Osteoblast (primary cell): ENCODE measurements at regions not wholly inside any gene's neighbourhood (a gene's known extent, or its start where the extent isn't known, plus 50 kb on each side); places are given as distances from the start of the nearest gene placed in this dataset.

Experiments
- DNase-seq: peaks from one replicate; pipeline ENCODE4 v3.0.0; 2011; ENCODE audit warnings: low spot score, mixed read lengths; ENCODE audit not compliant: insufficient read length; ENCODE audit errors: missing footprints
- H2AFZ ChIP-seq: 2 replicates; pipeline ENCODE4 v1.6.0; 2011; ENCODE audit warnings: mild to moderate bottlenecking, low read length
- H3K27ac ChIP-seq: 2 replicates; pipeline ENCODE4 v1.5.1; 2011; ENCODE audit warnings: mild to moderate bottlenecking, low read depth, low read length, moderate library complexity
- H3K27me3 ChIP-seq: 2 replicates; pipeline ENCODE4 v1.6.0; 2012; ENCODE audit warnings: mild to moderate bottlenecking, control low read depth, inconsistent platforms, low read length, moderate library complexity; ENCODE audit not compliant: insufficient read depth
- H3K36me3 ChIP-seq: 2 replicates; pipeline ENCODE4 v1.5.1; 2011; ENCODE audit warnings: mild to moderate bottlenecking, low read length, control low read depth, moderate library complexity; ENCODE audit not compliant: insufficient read depth
- H3K4me1 ChIP-seq: 2 replicates; pipeline ENCODE4 v1.5.1; 2011; ENCODE audit warnings: mild to moderate bottlenecking, low read length, control low read depth, moderate library complexity; ENCODE audit not compliant: insufficient read depth
- H3K4me2 ChIP-seq: 2 replicates; pipeline ENCODE4 v1.6.0; 2011; ENCODE audit warnings: mild to moderate bottlenecking, low read length; ENCODE audit not compliant: insufficient read depth
- H3K4me3 ChIP-seq: fragments of 200-600 bp; sonication (generic); 3 replicates; pipeline ENCODE4 v1.5.1; 2012; ENCODE audit warnings: mild to moderate bottlenecking, low read length, inconsistent platforms; ENCODE audit not compliant: insufficient read depth
- H3K79me2 ChIP-seq: 2 replicates; pipeline ENCODE4 v1.6.0; 2012; ENCODE audit warnings: mild to moderate bottlenecking, low read length, control low read depth, inconsistent platforms; ENCODE audit not compliant: insufficient read depth
- H3K9me3 ChIP-seq: 2 replicates; pipeline ENCODE4 v1.5.1; 2011; ENCODE audit warnings: low read depth, low read length, control low read depth
- H4K20me1 ChIP-seq: 2 replicates; pipeline ENCODE4 v1.6.0; 2012; ENCODE audit warnings: mild to moderate bottlenecking, low read length, control low read depth; ENCODE audit not compliant: insufficient read depth
- CTCF ChIP-seq: IDR thresholded peaks from 2 replicates; pipeline ENCODE4 v1.5.1; 2011; ENCODE audit warnings: mild to moderate bottlenecking, low read depth, low read length, moderate library complexity; ENCODE audit errors: extremely low read depth

GRCh38 chr2:126100962-126101361, 555.0 kb upstream of the GYPC start:
- Histone ChIP-seq H3K36me3 (no peaks in the 10 kb centered on the region), H4K20me1 (no peaks in the 10 kb centered on the region), H3K9me3 (peaks cover 2% of the 10 kb centered on the region), H3K4me3 (no peak overlapping the region), H2AFZ (no peak overlapping the region), H3K4me1 (no peaks in the 10 kb centered on the region), H3K4me2 (no peak overlapping the region), H3K27me3 (no peaks in the 10 kb centered on the region), H3K79me2 (no peaks in the 10 kb centered on the region), H3K27ac (no peak overlapping the region)
- no peak for DNase-seq
- no peak for TF ChIP-seq CTCF

- no peak overlapping the region for H2AFZ ChIP-seq
- H3K4me1 ChIP-seq, result no peaks in the 10 kb centered on the region
- no peaks in the 10 kb centered on the region for H3K79me2 ChIP-seq
- no peak overlapping the region for H3K4me3 ChIP-seq
- no peaks in the 10 kb centered on the region for H3K27me3 ChIP-seq
- no peaks in the 10 kb centered on the region for H3K36me3 ChIP-seq
- no peak for TF ChIP-seq CTCF
- H4K20me1 ChIP-seq, result no peaks in the 10 kb centered on the region
- no peak overlapping the region for H3K27ac ChIP-seq
- H3K9me3 ChIP-seq, result peaks cover 2% of the 10 kb centered on the region
- no peak overlapping the region for H3K4me2 ChIP-seq
- no peak for DNase-seq
Measured at GRCh38 chr2:126106006-126106405, 550.0 kb upstream of the GYPC start.

- DNase-seq, result no peak
- peaks cover 2% of the 10 kb centered on the region for H3K9me3 ChIP-seq
- no peaks in the 10 kb centered on the region for H4K20me1 ChIP-seq
- H3K27ac ChIP-seq, result no peak overlapping the region
- H3K27me3 ChIP-seq, result no peaks in the 10 kb centered on the region
- H3K79me2 ChIP-seq, result no peaks in the 10 kb centered on the region
- H3K4me2 ChIP-seq, result no peak overlapping the region
- H2AFZ ChIP-seq, result no peak overlapping the region
- no peak for TF ChIP-seq CTCF
- H3K4me3 ChIP-seq, result no peak overlapping the region
- H3K36me3 ChIP-seq, result no peaks in the 10 kb centered on the region
- no peaks in the 10 kb centered on the region for H3K4me1 ChIP-seq
Measured at GRCh38 chr2:126107883-126108282, 548.1 kb upstream of the GYPC start.

- H3K4me1 ChIP-seq, result no peaks in the 10 kb centered on the region
- DNase-seq, result no peak
- H3K79me2 ChIP-seq, result no peaks in the 10 kb centered on the region
- no peaks in the 10 kb centered on the region for H3K9me3 ChIP-seq
- no peak overlapping the region for H2AFZ ChIP-seq
- H3K36me3 ChIP-seq, result no peaks in the 10 kb centered on the region
- no peak overlapping the region for H3K27ac ChIP-seq
- H3K27me3 ChIP-seq, result no peaks in the 10 kb centered on the region
- H3K4me3 ChIP-seq, result no peak overlapping the region
- no peak for TF ChIP-seq CTCF
- no peaks in the 10 kb centered on the region for H4K20me1 ChIP-seq
- H3K4me2 ChIP-seq, result no peak overlapping the region
Measured at GRCh38 chr2:126115975-126116374, 540.0 kb upstream of the GYPC start.
